GM23338 (cell line): ENCODE measurements at regions not wholly inside any gene's neighbourhood (a gene's known extent, or its start where the extent isn't known, plus 50 kb on each side); places are given as distances from the start of the nearest gene placed in this dataset.

Experiments
- ATAC-seq: fragments of 200-7000 bp; cut with Tn5 transposase; 3 replicates; pipeline ENCODE4 v1.9.1; 2020
- DNase-seq: peaks from one replicate; pipeline ENCODE4 v3.0.0-alpha.2; 2015; ENCODE audit warnings: low spot score
- H2AFZ ChIP-seq: fragments of 200-600 bp; sonication (generic); 2 replicates; pipeline ENCODE4 v1.8.0; 2016; ENCODE audit warnings: antibody characterized with exemption, mild to moderate bottlenecking, moderate library complexity
- H3F3A ChIP-seq: fragments of 200-600 bp; sonication (generic); replicated peaks from 2 replicates; pipeline ENCODE4 v1.8.0; 2017; ENCODE audit warnings: antibody characterized with exemption, mixed run types, low read depth
- H3K27ac ChIP-seq: fragments of 200-600 bp; sonication (generic); 2 replicates; pipeline ENCODE4 v1.6.1; 2016; ENCODE audit warnings: low read depth
- H3K27me3 ChIP-seq: fragments of 200-600 bp; sonication (generic); 2 replicates; pipeline ENCODE4 v1.8.0; 2016; ENCODE audit warnings: mild to moderate bottlenecking, mixed run types, moderate library complexity; ENCODE audit not compliant: insufficient read depth
- H3K36me3 ChIP-seq: fragments of 200-600 bp; sonication (generic); 2 replicates; pipeline ENCODE4 v1.8.0; 2016; ENCODE audit warnings: mild to moderate bottlenecking; ENCODE audit not compliant: insufficient read depth
- H3K4me1 ChIP-seq: fragments of 200-600 bp; sonication (generic); 2 replicates; pipeline ENCODE4 v1.8.0; 2016; ENCODE audit warnings: mild to moderate bottlenecking, moderate library complexity; ENCODE audit not compliant: insufficient read depth
- H3K4me2 ChIP-seq: fragments of 200-600 bp; sonication (generic); 2 replicates; pipeline ENCODE4 v1.7.1; 2017; ENCODE audit warnings: mixed run types
- H3K4me3 ChIP-seq: fragments of 200-600 bp; sonication (generic); 2 replicates; pipeline ENCODE4 v1.6.1; 2016; ENCODE audit warnings: mixed run types
- H3K79me2 ChIP-seq: fragments of 200-600 bp; sonication (generic); replicated peaks from 2 replicates; pipeline ENCODE4 v1.8.0; 2017; ENCODE audit warnings: mild to moderate bottlenecking; ENCODE audit not compliant: insufficient read depth
- H3K9me2 ChIP-seq: fragments of 200-600 bp; sonication (generic); 2 replicates; pipeline ENCODE4 v1.8.0; 2017; ENCODE audit not compliant: insufficient read depth
- H4K20me1 ChIP-seq: fragments of 200-600 bp; sonication (generic); replicated peaks from 2 replicates; pipeline ENCODE4 v1.8.0; 2017; ENCODE audit warnings: mild to moderate bottlenecking; ENCODE audit not compliant: insufficient read depth
- H3K27ac Mint-ChIP-seq: 2 replicates; pipeline ENCODE4 v1.8.0; 2020; ENCODE audit warnings: inconsistent platforms, mild to moderate bottlenecking, moderate library complexity, mixed read lengths
- H3K27me3 Mint-ChIP-seq: 3 replicates; pipeline ENCODE4 v1.8.0; 2022; ENCODE audit warnings: low read depth, mild to moderate bottlenecking, moderate library complexity, mixed read lengths, inconsistent platforms; ENCODE audit not compliant: insufficient read depth, poor library complexity
- H3K36me3 Mint-ChIP-seq: 3 replicates; pipeline ENCODE4 v1.8.0; 2021; ENCODE audit warnings: low read depth, mild to moderate bottlenecking, inconsistent platforms, moderate library complexity, mixed read lengths
- H3K4me1 Mint-ChIP-seq: 3 replicates; pipeline ENCODE4 v1.8.0; 2020; ENCODE audit warnings: mild to moderate bottlenecking, inconsistent platforms, mixed read lengths
- H3K4me3 Mint-ChIP-seq: 3 replicates; pipeline ENCODE4 v1.8.0; 2021; ENCODE audit warnings: moderate library complexity, mild to moderate bottlenecking, inconsistent platforms, mixed read lengths
- H3K9me3 Mint-ChIP-seq: 3 replicates; pipeline ENCODE4 v1.8.0; 2020; ENCODE audit warnings: moderate library complexity, mild to moderate bottlenecking, inconsistent platforms, mixed read lengths
- CREB1 ChIP-seq: fragments of 250-450 bp; sonication (Bioruptor Pico); IDR thresholded peaks from 2 replicates; pipeline ENCODE4 v1.5.0; 2020; ENCODE audit warnings: low read depth, mild to moderate bottlenecking, moderate library complexity
- EZH2 ChIP-seq: fragments of 200-600 bp; sonication (generic); IDR thresholded peaks from one replicate; pipeline ENCODE4 v1.8.0; 2017; ENCODE audit warnings: antibody characterized with exemption, mild to moderate bottlenecking, low read depth; ENCODE audit not compliant: unreplicated experiment
- EZH2phosphoT487 ChIP-seq: fragments of 200-600 bp; sonication (generic); IDR thresholded peaks from one replicate; pipeline ENCODE4 v1.8.1; 2018; ENCODE audit warnings: antibody characterized with exemption; ENCODE audit not compliant: unreplicated experiment
- JUNB ChIP-seq: IDR thresholded peaks from one replicate; pipeline ENCODE4 v1.6.1; 2016; ENCODE audit warnings: antibody characterized with exemption; ENCODE audit not compliant: unreplicated experiment
- NANOG ChIP-seq: IDR thresholded peaks from 2 replicates; pipeline ENCODE4 v1.6.1; 2016; ENCODE audit warnings: antibody characterized with exemption, borderline replicate concordance
- POLR2AphosphoS5 ChIP-seq: IDR thresholded peaks from 2 replicates; pipeline ENCODE4 v1.6.1; 2016; ENCODE audit warnings: antibody characterized with exemption, low read depth
- STAT1 ChIP-seq: IDR thresholded peaks from one replicate; pipeline ENCODE4 v1.6.1; 2016; ENCODE audit warnings: antibody characterized with exemption; ENCODE audit not compliant: unreplicated experiment
- TF ChIP-seq, protein P1 (sequence below): IDR thresholded peaks from 2 replicates; pipeline ENCODE4 v1.6.1; 2016; ENCODE audit warnings: antibody characterized with exemption
- TF ChIP-seq, protein P2 (sequence below): fragments of 250-450 bp; sonication (Bioruptor Pico); IDR thresholded peaks from 2 replicates; pipeline ENCODE4 v1.5.0; 2020; ENCODE audit warnings: mild to moderate bottlenecking, moderate library complexity
- TF ChIP-seq, protein P3 (sequence below): IDR thresholded peaks from one replicate; pipeline ENCODE4 v1.6.1; 2018; ENCODE audit warnings: antibody characterized with exemption; ENCODE audit not compliant: unreplicated experiment

DNA sequence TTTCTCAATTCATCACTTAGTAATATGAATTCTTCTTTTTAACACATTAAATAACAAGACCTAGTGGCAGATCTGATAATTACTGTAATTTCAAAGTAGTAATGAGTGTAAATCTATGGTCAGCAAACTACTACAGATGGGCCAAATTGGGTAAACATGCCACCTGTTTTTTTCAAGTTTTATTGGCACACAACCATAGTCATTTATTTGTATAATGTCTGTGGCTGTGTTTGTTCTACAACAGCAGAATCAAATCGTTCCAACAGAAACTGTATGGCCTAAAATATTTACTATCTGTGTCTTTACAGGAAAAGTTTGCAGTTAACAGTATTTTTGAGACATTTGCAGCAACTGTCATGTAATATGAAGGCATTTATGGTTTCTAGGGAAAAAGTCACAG, 86.1 kb upstream of the EYA2 start (continued):
- no peak for TF ChIP-seq STAT1
- TF ChIP-seq NANOG: no peak
- no peak for TF ChIP-seq CREB1 (CRISPR knock-in tag)
- TF ChIP-seq POLR2AphosphoS5: no peak
- TF ChIP-seq, protein P1, sequence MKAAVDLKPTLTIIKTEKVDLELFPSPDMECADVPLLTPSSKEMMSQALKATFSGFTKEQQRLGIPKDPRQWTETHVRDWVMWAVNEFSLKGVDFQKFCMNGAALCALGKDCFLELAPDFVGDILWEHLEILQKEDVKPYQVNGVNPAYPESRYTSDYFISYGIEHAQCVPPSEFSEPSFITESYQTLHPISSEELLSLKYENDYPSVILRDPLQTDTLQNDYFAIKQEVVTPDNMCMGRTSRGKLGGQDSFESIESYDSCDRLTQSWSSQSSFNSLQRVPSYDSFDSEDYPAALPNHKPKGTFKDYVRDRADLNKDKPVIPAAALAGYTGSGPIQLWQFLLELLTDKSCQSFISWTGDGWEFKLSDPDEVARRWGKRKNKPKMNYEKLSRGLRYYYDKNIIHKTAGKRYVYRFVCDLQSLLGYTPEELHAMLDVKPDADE: no peak

DNA sequence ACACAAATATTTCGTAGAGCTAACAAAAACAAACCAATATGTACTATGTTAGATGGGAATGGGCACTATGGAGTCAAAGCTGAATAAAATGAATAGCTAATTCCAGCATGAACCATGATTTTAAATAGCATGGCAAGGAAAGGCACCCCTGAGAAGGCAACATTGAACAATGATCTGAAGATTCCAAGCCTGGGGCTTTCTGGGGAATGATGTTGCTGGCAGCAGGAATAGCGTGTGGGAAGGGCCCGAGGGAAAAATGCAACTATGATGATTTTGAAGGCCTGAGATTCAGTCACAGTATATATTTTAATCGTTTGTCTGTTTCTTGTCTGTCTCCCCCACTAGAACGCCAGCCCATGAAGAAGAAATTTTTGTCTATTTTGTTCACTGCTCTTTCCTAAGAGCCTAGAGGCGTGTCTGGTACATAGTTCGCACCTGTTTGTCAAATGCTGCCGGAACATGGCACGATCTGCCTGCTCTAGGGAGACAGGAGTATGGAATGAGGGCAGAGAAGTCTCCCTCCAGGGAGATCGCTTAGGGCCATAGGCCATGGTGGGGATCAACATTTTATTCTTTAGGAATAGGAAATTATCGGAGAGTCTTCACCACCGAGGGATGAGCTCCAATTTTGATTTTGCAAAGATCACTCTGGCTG, 84.8 kb upstream of the EYA2 start:
- DNase-seq (no peak), ATAC-seq (no peak)
- Histone ChIP-seq H3F3A (0 out of 2 replicates have a peak, but pooled peaks cover 7% of the 10 kb centered on the region), H3K79me2 (no peaks in the 10 kb centered on the region), H3K9me2 (no peaks in the 10 kb centered on the region), H2AFZ (no peak overlapping the region), H3K27ac (no peak overlapping the region), H3K4me1 (peaks cover 8% of the 10 kb centered on the region; the same call in 1 of the 2 replicates), H4K20me1 (no peaks in the 10 kb centered on the region), H3K27me3 (peaks cover 13% of the 10 kb centered on the region), H3K4me2 (no peak overlapping the region), H3K4me3 (no peak overlapping the region), H3K36me3 (no peaks in the 10 kb centered on the region)
- TF ChIP-seq, protein P1: no peak
- no peak for TF ChIP-seq CREB1 (CRISPR knock-in tag)
- TF ChIP-seq EZH2phosphoT487: no peak
- no peak for TF ChIP-seq STAT1
- no peak for TF ChIP-seq NANOG
- TF ChIP-seq, protein P2, sequence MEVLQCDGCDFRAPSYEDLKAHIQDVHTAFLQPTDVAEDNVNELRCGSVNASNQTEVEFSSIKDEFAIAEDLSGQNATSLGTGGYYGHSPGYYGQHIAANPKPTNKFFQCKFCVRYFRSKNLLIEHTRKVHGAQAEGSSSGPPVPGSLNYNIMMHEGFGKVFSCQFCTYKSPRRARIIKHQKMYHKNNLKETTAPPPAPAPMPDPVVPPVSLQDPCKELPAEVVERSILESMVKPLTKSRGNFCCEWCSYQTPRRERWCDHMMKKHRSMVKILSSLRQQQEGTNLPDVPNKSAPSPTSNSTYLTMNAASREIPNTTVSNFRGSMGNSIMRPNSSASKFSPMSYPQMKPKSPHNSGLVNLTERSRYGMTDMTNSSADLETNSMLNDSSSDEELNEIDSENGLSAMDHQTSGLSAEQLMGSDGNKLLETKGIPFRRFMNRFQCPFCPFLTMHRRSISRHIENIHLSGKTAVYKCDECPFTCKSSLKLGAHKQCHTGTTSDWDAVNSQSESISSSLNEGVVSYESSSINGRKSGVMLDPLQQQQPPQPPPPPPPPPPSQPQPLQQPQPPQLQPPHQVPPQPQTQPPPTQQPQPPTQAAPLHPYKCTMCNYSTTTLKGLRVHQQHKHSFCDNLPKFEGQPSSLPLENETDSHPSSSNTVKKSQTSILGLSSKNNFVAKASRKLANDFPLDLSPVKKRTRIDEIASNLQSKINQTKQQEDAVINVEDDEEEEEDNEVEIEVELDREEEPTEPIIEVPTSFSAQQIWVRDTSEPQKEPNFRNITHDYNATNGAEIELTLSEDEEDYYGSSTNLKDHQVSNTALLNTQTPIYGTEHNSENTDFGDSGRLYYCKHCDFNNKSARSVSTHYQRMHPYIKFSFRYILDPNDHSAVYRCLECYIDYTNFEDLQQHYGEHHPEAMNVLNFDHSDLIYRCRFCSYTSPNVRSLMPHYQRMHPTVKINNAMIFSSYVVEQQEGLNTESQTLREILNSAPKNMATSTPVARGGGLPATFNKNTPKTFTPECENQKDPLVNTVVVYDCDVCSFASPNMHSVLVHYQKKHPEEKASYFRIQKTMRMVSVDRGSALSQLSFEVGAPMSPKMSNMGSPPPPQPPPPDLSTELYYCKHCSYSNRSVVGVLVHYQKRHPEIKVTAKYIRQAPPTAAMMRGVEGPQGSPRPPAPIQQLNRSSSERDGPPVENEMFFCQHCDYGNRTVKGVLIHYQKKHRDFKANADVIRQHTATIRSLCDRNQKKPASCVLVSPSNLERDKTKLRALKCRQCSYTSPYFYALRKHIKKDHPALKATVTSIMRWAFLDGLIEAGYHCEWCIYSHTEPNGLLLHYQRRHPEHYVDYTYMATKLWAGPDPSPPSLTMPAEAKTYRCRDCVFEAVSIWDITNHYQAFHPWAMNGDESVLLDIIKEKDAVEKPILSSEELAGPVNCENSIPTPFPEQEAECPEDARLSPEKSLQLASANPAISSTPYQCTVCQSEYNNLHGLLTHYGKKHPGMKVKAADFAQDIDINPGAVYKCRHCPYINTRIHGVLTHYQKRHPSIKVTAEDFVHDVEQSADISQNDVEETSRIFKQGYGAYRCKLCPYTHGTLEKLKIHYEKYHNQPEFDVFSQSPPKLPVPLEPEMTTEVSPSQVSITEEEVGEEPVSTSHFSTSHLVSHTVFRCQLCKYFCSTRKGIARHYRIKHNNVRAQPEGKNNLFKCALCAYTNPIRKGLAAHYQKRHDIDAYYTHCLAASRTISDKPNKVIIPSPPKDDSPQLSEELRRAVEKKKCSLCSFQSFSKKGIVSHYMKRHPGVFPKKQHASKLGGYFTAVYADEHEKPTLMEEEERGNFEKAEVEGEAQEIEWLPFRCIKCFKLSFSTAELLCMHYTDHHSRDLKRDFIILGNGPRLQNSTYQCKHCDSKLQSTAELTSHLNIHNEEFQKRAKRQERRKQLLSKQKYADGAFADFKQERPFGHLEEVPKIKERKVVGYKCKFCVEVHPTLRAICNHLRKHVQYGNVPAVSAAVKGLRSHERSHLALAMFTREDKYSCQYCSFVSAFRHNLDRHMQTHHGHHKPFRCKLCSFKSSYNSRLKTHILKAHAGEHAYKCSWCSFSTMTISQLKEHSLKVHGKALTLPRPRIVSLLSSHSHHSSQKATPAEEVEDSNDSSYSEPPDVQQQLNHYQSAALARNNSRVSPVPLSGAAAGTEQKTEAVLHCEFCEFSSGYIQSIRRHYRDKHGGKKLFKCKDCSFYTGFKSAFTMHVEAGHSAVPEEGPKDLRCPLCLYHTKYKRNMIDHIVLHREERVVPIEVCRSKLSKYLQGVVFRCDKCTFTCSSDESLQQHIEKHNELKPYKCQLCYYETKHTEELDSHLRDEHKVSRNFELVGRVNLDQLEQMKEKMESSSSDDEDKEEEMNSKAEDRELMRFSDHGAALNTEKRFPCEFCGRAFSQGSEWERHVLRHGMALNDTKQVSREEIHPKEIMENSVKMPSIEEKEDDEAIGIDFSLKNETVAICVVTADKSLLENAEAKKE (CRISPR knock-in tag): no peak
- TF ChIP-seq JUNB: no peak
- TF ChIP-seq EZH2: no peak
- TF ChIP-seq, protein P3, sequence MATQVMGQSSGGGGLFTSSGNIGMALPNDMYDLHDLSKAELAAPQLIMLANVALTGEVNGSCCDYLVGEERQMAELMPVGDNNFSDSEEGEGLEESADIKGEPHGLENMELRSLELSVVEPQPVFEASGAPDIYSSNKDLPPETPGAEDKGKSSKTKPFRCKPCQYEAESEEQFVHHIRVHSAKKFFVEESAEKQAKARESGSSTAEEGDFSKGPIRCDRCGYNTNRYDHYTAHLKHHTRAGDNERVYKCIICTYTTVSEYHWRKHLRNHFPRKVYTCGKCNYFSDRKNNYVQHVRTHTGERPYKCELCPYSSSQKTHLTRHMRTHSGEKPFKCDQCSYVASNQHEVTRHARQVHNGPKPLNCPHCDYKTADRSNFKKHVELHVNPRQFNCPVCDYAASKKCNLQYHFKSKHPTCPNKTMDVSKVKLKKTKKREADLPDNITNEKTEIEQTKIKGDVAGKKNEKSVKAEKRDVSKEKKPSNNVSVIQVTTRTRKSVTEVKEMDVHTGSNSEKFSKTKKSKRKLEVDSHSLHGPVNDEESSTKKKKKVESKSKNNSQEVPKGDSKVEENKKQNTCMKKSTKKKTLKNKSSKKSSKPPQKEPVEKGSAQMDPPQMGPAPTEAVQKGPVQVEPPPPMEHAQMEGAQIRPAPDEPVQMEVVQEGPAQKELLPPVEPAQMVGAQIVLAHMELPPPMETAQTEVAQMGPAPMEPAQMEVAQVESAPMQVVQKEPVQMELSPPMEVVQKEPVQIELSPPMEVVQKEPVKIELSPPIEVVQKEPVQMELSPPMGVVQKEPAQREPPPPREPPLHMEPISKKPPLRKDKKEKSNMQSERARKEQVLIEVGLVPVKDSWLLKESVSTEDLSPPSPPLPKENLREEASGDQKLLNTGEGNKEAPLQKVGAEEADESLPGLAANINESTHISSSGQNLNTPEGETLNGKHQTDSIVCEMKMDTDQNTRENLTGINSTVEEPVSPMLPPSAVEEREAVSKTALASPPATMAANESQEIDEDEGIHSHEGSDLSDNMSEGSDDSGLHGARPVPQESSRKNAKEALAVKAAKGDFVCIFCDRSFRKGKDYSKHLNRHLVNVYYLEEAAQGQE: no peak
- Mint-ChIP-seq H3K9me3 (no peaks in the 10 kb centered on the region), H3K27me3 (peaks cover 7% of the 10 kb centered on the region), H3K4me3 (no peak overlapping the region), H3K27ac (no peak overlapping the region), H3K4me1 (peaks cover 20% of the 10 kb centered on the region), H3K36me3 (no peaks in the 10 kb centered on the region)
